ENCODE measurements at regions not wholly inside any gene's neighbourhood (a gene's known extent, or its start where the extent isn't known, plus 50 kb on each side); places are given as distances from the start of the nearest gene placed in this dataset.
"Not testable (repeated sequence)": the region's sequence is repeated elsewhere in the genome, so short reads cannot be mapped to it uniquely, and the experiment has no call there.

GRCh38 chr1:222865718-222866117, 50.9 kb downstream of the DISP1 start:
- no peak for DNase-seq

DNA sequence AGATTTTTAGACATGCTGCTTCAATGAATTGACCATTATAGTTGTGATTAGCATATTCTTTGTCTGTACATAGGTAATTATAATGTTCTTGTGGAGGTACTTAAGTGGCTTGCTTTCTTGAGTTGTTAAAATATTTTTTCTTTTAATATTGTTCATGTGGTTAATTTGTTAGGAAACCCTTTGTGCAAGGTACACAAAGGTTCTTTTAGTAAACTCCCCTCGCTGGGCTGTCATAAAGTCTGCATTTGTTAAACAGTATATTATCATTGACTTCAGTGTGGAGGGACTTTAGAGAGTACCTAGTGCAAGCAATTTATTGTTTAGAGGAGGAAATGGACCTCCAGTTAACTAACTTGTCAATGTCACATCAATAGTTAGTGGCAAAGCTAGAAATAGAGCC, 52.5 kb downstream of the DISP1 start:
- no peak for DNase-seq

GRCh38 chr1:222876182-222876581, 61.3 kb downstream of the DISP1 start:
- DNase-seq: no peak

DNA sequence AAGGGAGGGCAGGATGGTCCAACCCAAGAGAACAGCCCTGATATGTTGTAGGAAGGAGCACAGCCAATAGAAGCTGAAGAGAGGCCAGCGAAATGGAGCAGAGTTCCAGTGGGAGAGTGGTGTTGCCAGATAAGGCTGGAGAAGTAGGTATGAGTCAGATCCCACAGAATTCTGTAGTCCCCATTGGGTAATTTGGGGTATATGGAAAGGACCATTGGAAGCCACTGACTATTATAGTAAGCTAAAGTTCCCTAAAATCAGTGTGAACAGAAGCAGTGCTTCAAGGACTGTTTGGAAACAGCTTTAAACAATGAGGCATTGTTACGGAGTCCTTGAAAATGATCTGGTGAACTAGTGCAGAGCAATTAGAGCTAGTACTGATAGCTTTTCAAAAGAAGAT, 63.0 kb downstream of the DISP1 start:
- DNase-seq: peak; percentile 15

DNA sequence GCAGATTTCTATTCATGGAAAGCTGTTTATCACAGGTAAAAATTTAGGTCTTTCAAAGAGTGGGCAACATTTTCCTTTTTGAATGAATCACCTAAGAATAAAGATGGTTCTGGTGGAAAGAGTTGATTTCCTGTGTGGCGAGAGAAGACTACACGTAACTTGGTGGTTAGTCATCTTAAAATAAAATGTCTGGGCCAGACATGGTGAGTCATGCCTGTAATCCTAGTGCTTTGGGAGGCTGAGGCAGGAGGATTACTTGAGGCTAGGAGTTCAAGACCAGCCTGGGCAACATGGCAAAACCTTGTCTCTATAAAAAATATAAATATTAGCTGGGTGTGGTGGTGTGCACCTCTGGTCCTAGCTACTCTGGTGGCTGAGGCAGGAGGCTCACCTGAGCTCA, 65.7 kb downstream of the DISP1 start:
- DNase-seq: no peak

DNA sequence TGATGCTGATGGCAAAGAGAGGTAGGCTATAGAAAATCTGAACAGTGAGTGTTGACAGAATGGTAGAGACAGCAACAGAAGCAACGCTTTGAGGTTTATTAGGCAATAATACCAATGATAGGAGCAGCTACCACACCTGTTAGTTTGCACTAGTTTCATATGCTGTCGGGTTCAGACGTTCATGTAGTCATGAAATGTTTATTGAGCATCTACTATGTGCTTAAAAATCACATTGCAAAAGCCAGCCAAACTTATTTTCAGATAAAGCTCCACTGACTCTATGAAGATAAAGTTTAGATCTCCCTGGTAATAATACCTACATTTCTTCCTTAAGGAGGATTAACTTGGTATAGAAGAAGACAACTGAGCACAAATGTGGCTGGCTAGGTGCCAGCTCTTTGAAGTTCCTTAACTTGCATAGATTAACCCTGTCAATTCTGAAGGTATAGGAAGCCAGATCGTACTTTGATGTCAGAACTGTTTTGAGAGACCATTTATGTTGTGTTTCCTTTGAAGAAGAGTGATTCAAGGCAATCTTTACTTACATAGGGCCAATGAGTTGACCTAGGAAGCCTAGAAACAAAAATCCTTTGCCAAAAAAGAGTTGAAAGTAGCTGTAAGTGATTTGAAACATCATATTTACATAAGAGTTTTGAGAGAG, 71.5 kb downstream of the DISP1 start:
- DNase-seq: no peak

DNA sequence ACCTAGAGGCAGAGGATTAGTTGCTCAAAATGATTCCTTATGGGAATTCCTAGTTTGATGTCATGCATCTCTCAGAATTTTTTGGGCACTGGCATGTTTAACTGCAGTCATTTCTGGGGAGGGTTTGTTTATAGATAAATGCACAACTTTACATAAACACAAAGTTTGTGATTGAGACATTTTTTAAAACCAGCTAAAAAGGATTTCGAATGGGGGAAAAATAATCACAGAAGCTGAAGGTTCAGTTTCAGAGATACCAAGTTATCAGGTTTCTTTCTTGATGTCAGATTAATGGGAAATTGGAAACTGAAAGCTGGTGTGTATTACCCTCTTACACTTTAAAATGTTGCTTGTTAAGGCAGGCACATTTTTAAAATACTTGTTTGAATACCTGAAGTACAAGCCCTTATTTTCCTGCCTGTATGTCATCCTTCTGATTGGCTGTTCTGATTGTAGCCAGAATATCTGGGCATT, 72.1 kb downstream of the DISP1 start:
- DNase-seq: no peak

DNA sequence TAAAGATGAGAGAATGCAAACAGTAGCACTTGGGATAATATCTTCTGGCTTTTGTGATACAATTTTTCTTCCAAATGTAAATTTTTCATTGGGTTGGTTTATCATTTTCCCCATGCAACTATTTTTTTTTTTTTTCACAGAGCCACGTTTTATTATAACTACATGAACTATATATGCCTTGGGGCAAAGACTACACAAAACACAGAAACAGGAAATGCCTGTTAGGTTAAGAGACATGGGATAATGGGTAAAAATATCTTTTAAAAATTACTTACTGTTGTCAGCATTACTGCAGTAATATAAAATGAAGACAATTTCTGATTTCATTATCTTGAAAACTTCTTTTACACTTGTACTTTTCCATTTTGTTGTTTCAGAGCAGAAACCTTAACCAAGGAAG, 74.6 kb downstream of the DISP1 start:
- no peak for DNase-seq

- DNase-seq: no peak
These were observed 75.9 kb downstream of the DISP1 start for GRCh38 chr1:222890716-222891115.

DNA sequence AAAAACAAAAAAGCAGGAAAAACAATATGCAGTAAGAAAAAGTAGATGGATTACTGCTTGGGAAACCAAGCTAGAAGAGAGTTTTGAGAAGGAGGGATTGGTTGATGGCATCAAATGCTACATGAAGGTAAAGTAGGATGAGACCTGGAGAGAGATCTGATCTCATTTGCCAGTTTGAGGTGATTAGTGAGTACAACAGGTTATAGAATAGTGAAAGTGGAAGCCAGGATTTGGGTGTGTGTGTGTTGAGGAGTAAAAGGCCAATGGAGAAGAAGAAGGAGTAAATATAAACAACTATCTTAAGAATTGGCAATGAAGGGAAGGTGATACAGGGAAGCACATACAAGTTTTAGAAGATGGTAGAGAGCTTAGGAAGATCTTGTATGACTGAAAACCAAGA, 76.7 kb downstream of the DISP1 start:
- DNase-seq: no peak

- no peak for DNase-seq
These were observed 77.4 kb downstream of the DISP1 start for GRCh38 chr1:222892137-222892769.

GRCh38 chr1:222893255-222893654, 78.4 kb downstream of the DISP1 start:
- peak; percentile 71 for DNase-seq

DNA sequence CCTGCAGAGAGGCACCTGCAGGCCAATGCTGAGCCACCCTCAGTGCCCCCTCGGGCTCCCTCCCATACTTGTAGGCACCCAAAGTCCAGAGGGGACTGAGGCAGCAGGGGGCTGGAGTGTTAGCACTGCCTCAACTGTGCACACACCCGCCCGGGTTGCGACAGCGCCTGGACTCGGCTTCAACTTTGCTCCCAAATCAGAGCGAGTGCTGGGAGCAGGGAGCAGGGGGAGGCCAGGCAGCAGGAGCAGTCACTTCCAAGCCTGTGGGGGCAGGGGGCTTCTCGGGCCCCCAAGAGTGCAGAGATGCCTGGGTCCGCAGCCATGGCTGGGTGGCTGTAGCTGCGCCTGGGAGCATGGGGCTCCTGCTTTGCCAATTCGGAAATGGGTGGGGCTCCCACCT, 79.5 kb downstream of the DISP1 start:
- DNase-seq: no peak

DNA sequence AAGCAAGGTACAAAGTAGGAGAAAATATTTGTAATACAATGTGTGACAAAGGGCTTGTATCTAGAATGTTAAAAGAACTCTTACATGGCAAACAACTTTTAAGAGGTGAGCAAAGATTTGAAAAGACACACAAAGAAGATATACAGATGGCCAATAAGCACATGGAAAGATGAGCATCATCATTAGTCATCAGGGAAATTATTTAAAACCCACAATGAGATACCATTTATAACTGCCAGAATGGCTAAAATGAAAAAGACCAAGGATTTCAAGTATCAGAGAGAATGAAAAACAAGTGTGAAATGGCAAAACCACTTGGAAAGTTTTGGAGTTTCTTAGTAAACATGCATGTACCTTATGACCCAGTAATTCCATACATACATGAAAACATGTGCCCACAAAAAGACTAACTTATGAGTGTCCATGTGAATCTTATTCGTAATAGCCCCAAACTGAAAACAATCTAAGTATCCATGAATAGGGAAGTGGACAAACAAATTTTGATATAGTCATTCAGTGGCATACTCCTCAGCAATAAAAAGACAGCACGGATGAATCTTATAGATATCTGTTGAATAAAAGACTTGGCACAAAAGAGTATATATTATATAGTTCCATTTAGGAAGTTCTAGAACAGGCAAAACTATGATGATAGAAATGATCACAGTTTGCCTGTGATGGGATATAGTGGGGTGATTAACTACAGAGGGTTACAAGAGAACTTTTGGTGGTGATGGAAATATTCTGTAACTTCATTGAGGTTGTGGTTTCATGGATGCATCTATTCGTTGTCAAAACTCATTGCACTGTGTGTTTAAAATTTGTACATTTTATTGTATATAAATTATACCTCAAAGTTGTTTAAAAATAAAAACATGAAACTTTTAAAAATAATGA, 82.0 kb downstream of the DISP1 start:
- DNase-seq: no peak

DNA sequence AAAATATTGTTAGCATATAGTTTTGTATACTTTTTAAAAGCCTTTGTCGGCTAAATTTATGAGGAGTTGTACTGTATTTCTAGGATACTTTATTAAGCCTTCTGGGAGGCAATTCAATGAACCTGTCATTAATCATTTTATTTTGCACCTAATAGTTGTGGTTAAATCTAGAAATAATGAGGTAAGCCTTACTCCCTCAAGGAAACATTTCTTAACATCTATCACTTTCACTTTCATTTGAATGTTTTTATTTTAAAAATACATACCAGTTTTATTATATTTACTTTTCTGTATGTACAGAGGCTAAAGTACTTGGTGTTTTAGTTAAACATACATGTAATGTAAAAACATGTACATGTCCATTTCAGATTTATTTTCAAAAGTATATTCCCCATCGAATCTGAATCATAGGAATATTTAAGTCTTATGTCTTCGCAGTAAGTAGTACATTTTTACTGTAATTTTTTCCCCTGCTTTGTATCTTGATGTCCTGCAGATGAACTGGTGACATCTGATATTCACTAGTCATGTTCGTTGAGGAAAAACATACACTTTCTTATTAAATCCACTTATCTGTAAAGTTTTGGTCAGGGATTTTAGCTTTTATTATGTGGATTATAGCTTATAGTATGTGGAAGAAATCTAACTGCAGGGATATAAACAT, 82.8 kb downstream of the DISP1 start:
- DNase-seq: no peak

DNA sequence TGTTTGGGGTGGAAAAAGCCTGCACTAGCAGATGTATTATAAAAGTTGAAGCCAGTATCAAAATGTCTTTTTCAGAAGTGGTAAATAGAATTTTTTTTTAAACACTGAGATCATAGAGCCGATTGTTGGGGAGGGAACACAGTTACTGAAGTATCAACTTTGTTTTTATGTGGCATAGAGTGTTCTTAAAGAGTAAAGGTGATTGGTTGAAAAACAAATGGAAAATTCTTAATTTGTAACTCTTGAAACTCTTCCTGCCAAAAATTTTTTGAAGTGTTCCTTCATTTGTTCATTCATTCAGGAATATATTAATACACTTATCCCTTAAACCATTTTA, 83.3 kb downstream of the DISP1 start:
- no peak for DNase-seq

- DNase-seq: no peak
These were observed 84.6 kb downstream of the DISP1 start for GRCh38 chr1:222899471-222899870.

DNA sequence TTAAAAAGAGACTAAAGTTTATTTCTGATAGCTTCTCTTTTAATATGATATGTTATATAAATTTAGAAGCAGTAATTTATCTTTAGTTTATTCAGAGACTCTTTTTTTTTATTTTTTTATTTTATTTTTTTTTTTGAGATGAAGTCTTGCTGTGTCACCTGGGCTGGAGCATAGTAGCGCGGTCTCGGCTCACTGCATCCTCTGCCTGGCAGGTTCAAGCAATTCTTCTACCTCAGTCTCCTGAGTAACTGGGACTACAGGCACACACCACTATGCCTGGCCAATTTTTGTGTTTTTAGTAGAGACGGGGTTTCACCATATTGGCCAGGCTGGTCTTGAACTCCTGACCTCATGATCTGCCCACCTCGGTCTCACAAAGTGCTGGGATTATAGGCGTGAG, 89.6 kb downstream of the DISP1 start:
- DNase-seq: no peak

DNA sequence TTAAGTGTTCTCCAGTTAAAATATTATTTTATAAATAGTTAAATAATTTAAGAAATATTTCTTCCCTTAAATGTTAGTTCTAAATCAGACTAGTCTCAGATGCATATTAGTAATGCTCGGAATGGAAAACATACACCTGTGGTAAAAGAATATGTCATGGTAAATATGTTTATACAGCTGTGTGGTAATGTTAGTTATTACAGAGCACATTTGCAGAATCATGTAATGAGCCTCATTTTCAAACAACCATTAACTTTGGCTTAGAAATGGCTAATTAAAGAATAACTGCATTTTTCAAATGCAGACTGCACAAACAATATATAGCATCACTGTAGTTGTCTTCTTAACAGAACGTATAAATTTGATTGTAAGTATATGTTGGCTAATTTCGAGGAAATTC, 90.3 kb downstream of the DISP1 start:
- DNase-seq: no peak

GRCh38 chr1:222906271-222906739, 91.5 kb downstream of the DISP1 start:
- not testable (repeated sequence) for DNase-seq

GRCh38 chr1:222909586-222909985, 94.7 kb downstream of the DISP1 start:
- no peak for DNase-seq

DNA sequence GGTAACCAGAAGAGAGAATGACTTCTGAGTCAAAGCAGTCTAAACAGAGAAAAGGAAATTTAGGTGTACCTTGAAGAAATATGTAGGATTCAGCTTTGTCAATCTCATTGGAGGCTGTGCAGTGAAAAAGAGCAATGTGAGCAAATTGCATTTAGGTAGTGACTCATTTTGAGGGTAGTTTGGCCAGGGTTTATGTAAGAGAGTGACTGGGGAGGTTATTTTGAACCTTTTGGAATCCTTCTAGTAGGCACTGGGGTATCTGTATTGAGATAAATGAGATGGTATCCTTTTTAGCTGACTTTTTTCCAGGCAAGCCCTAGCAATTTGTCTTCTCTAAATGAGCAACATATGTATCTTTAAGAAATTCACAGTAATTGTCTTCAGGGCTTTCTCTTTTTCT, 95.9 kb downstream of the DISP1 start:
- DNase-seq: no peak

- no peak for DNase-seq
These were observed 97.0 kb downstream of the DISP1 start for GRCh38 chr1:222911866-222912265.
